Cardiac muscle cell (in vitro differentiated cells and primary cell): ENCODE measurements at regions not wholly inside any gene's neighbourhood (a gene's known extent, or its start where the extent isn't known, plus 50 kb on each side); places are given as distances from the start of the nearest gene placed in this dataset.
A peak's percentile ranks its signal among the peaks of the same experiment; 100 is the strongest.

ENCODE experiments used
- DNase-seq, 2 donors: peaks; one replicate each; pipeline versions ENCODE4 v3.0.0 to v3.0.0-alpha.2; 2010 to 2017; ENCODE audit warnings: low read depth in 1 of 2, low spot score in 1 of 2
- H3K27ac ChIP-seq: fragments of 200-600 bp; sonication (generic); 2 replicates; pipeline ENCODE4 v1.5.1; 2016
- H3K27me3 ChIP-seq: fragments of 200-600 bp; sonication (generic); 2 replicates; pipeline ENCODE4 v1.6.0; 2016; ENCODE audit warnings: control low read depth
- H3K36me3 ChIP-seq: fragments of 200-600 bp; sonication (generic); 2 replicates; pipeline ENCODE4 v1.5.1; 2016; ENCODE audit warnings: control low read depth
- H3K4me1 ChIP-seq: fragments of 200-600 bp; sonication (generic); 2 replicates; pipeline ENCODE4 v1.8.1; 2017; ENCODE audit warnings: low read depth, mild to moderate bottlenecking, mixed run types
- H3K4me3 ChIP-seq: fragments of 200-600 bp; sonication (generic); 2 replicates; pipeline ENCODE4 v1.5.1; 2016; ENCODE audit warnings: mild to moderate bottlenecking
- H3K9me3 ChIP-seq: fragments of 200-600 bp; sonication (generic); 2 replicates; pipeline ENCODE4 v1.5.1; 2017; ENCODE audit warnings: low read depth, mild to moderate bottlenecking, control low read depth
- CTCF ChIP-seq: IDR thresholded peaks from 2 replicates; pipeline ENCODE4 v1.5.1; 2012; ENCODE audit warnings: low read depth, mild to moderate bottlenecking, low read length

- H3K27me3 ChIP-seq = no peaks in the 10 kb centered on the region
- H3K9me3 ChIP-seq = no peaks in the 10 kb centered on the region
- H3K4me1 ChIP-seq = no peaks in the 10 kb centered on the region
- H3K36me3 ChIP-seq = no peaks in the 10 kb centered on the region
- TF ChIP-seq CTCF = no peak
- H3K27ac ChIP-seq = no peak overlapping the region
- DNase-seq = no peak
- no peak overlapping the region for H3K4me3 ChIP-seq
These were observed 1026.3 kb downstream of the CDH9 start for GRCh38 chr5:26012078-26012477.

- Histone ChIP-seq H3K27me3 (no peaks in the 10 kb centered on the region), H3K4me3 (no peak overlapping the region), H3K4me1 (no peaks in the 10 kb centered on the region), H3K9me3 (no peaks in the 10 kb centered on the region), H3K27ac (no peak overlapping the region), H3K36me3 (no peaks in the 10 kb centered on the region)
- DNase-seq = peak in 1 of 2 donors; percentile 52
- TF ChIP-seq CTCF = no peak
These were observed 1028.6 kb downstream of the CDH9 start for GRCh38 chr5:26009742-26010141.

- no peak for TF ChIP-seq CTCF
- Histone ChIP-seq H3K27ac (no peak overlapping the region), H3K36me3 (no peaks in the 10 kb centered on the region), H3K4me1 (no peaks in the 10 kb centered on the region), H3K27me3 (no peaks in the 10 kb centered on the region), H3K9me3 (no peaks in the 10 kb centered on the region), H3K4me3 (no peak overlapping the region)
- DNase-seq = no peak
These were observed 1034.4 kb downstream of the CDH9 start for GRCh38 chr5:26003966-26004365.

- TF ChIP-seq CTCF = no peak
- no peaks in the 10 kb centered on the region for H3K36me3 ChIP-seq
- no peak overlapping the region for H3K4me3 ChIP-seq
- H3K4me1 ChIP-seq = no peaks in the 10 kb centered on the region
- H3K27ac ChIP-seq = no peak overlapping the region
- no peaks in the 10 kb centered on the region for H3K27me3 ChIP-seq
- no peak for DNase-seq
- no peaks in the 10 kb centered on the region for H3K9me3 ChIP-seq
These were observed 1043.2 kb downstream of the CDH9 start for GRCh38 chr5:25995209-25995608.

- Histone ChIP-seq H3K4me1 (no peaks in the 10 kb centered on the region), H3K9me3 (no peaks in the 10 kb centered on the region), H3K4me3 (no peak overlapping the region), H3K36me3 (no peaks in the 10 kb centered on the region), H3K27ac (no peak overlapping the region), H3K27me3 (no peaks in the 10 kb centered on the region)
- DNase-seq = no peak
- TF ChIP-seq CTCF = no peak
These were observed 1044.7 kb downstream of the CDH9 start for GRCh38 chr5:25993701-25994100.

- no peaks in the 10 kb centered on the region for H3K9me3 ChIP-seq
- no peak overlapping the region for H3K27ac ChIP-seq
- no peaks in the 10 kb centered on the region for H3K27me3 ChIP-seq
- no peak for TF ChIP-seq CTCF
- no peak overlapping the region for H3K4me3 ChIP-seq
- no peaks in the 10 kb centered on the region for H3K36me3 ChIP-seq
- DNase-seq = no peak
- no peaks in the 10 kb centered on the region for H3K4me1 ChIP-seq
These were observed 1046.7 kb downstream of the CDH9 start for GRCh38 chr5:25991639-25992038.
